Heart left ventricle (tissue), 16 donors: ENCODE measurements at regions not wholly inside any gene's neighbourhood (a gene's known extent, or its start where the extent isn't known, plus 50 kb on each side); places are given as distances from the start of the nearest gene placed in this dataset.
A peak's percentile ranks its signal among the peaks of the same experiment; 100 is the strongest.
"Not testable (repeated sequence)": the region's sequence is repeated elsewhere in the genome, so short reads cannot be mapped to it uniquely, and the experiment has no call there.

ENCODE experiments used
- ATAC-seq, 4 donors: fragments of 200-7000 bp; cut with Tn5 transposase; one replicate each; pipeline ENCODE4 v1.9.1; 2020 to 2022; ENCODE audit warnings: moderate library complexity in 4 of 4, mild to moderate bottlenecking in 3 of 4, moderate number of reproducible peaks in 1 of 4
- DNase-seq, 5 donors: peaks; one replicate each; pipeline ENCODE4 v3.0.0-alpha.2; 2020
- H3K27ac ChIP-seq, 12 donors: fragments of 200-600 bp; sonication (generic) in 4 of 12; one replicate each; pipeline versions ENCODE4 v1.5.0 to v1.8.0; 2016 to 2022; ENCODE audit warnings: mild to moderate bottlenecking in 2 of 12
- H3K27me3 ChIP-seq, 9 donors: fragments of 200-600 bp; sonication (generic) in 2 of 9; one replicate each; pipeline versions ENCODE4 v1.5.1 to v1.8.0; 2016 to 2022; ENCODE audit warnings: mild to moderate bottlenecking in 3 of 9
- H3K36me3 ChIP-seq, 9 donors: fragments of 200-600 bp; sonication (generic) in 2 of 9; one replicate each; pipeline versions ENCODE4 v1.5.0 to v1.8.0; 2018 to 2022; ENCODE audit warnings: mild to moderate bottlenecking in 2 of 9
- H3K4me1 ChIP-seq, 12 donors: fragments of 200-600 bp; sonication (generic) in 4 of 12; one replicate each; pipeline versions ENCODE4 v1.5.0 to v1.8.0; 2016 to 2022; ENCODE audit warnings: mild to moderate bottlenecking in 3 of 12
- H3K4me3 ChIP-seq, 12 donors: fragments of 200-600 bp; sonication (generic) in 4 of 12; one replicate each; pipeline versions ENCODE4 v1.5.0 to v1.8.0; 2017 to 2022; ENCODE audit warnings: mild to moderate bottlenecking in 9 of 12, moderate library complexity in 4 of 12
- H3K9me3 ChIP-seq, 12 donors: fragments of 200-600 bp; sonication (generic) in 4 of 12; one replicate each; pipeline versions ENCODE4 v1.5.0 to v1.8.0; 2016 to 2022; ENCODE audit warnings: mild to moderate bottlenecking in 1 of 12
- WGBS, 4 donors: extraction: QIAGEN DNeasy Blood & Tissue Kit in 2 of 4; methylation state at CpG; one replicate each; pipeline versions ENCODE4 v1.1.5 to v1.1.7; 2013 to 2018; 5-methylcytosine and 5-hydroxymethylcytosine counted together
- intact Hi-C, 10 donors: fragments of 100-400 bp; cut with DNase I; formaldehyde crosslinking; loops; one replicate each; pipeline versions ENCODE4 v1.11.1 to v1.14.2; 2022
- donor health status: ischemic (EF 13 %, LVEDD 7.1; RV severe dilation, severe dysfunction).
- donor health status: healthy with polysubstance abuse.
- donor health status: DM: no; HTN: yes; CAD: no.
- donor health status: DM: no; HTN: no; CAD: no.
- donor health status: ischemic (EF 25% LVEDD 6.9; RV normal size, moderate dysfunction).
- donor health status: ischemic (EF 25% LVEDD 5.7; RV mildly dilated, moderate dysfunction).
- donor health status: healthy.
- donor health status: DM: yes; HTN: yes; CAD: no.
- donor health status: ischemic (EF 35%, LVEDD 5.7; RV mildly dilated, moderate dysfunction).
- donor health status: nonischemic (EF 11% LVEDD 7.7; RV severe dilation, severe dysfunction).
- donor health status: DM: yes; HTN: yes; CAD: no.
- donor health status: PGD.
- donor health status: ischemic (EF 29% LVEDD 5.4; RV normal size, mild dysfunction).
- donor health status: nonischemic (EF 23%, LVEDD 6.1; RV moderate dilation, normal function).

GRCh38 chr2:111424176-111424575, 303.5 kb downstream of the BCL2L11 start:
- peaks cover 0 to 18% (median 0%) of the 10 kb centered on the region in 12 donors for H3K4me1 ChIP-seq
- ATAC-seq, H3K4me3 ChIP-seq, intact Hi-C loops, H3K9me3 ChIP-seq, H3K27me3 ChIP-seq, H3K27ac ChIP-seq, H3K36me3 ChIP-seq, DNase-seq: not testable (repeated sequence)
- 83 to 87% (median 86%) methylated on average over 3 to 4 of the region's 6 CpGs; no CpG with 5 or more reads in 1 of the 4 donors for WGBS, 4 donors

DNA sequence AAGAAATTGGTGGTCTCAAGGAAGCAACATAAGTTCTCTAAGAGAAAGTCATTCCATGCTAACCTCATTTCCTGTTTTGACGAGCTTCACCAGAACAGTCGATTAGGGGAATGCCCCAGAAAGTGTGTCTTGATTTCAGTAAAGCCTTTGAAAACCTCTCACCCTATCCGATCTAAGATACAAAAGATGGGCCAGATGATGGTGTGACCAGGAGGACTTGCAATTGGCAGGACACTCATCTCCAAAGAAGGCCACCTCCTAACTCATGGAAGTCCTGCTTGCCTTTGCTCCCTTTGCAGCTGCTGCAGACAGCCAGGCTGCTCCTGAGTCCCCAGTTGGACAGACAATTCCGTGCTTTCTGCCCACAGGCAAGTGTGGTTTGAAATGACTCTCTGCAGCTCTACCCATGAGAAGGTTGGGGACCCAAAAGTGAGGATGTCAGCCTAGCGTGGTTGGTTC, 304.2 kb downstream of the BCL2L11 start:
- H3K36me3 ChIP-seq, H3K9me3 ChIP-seq, H3K4me3 ChIP-seq, ATAC-seq, H3K27me3 ChIP-seq, intact Hi-C loops, DNase-seq: not testable (repeated sequence)
- 80 to 81% methylated on average over 4 of the region's 5 CpGs; no CpG with 5 or more reads in 2 of the 4 donors for WGBS, 4 donors
- Histone ChIP-seq H3K4me1 (peaks cover 0 to 18% (median 0%) of the 10 kb centered on the region in 12 donors), H3K27ac (peak overlapping the region in 1 of 12 donors; percentile 20)

DNA sequence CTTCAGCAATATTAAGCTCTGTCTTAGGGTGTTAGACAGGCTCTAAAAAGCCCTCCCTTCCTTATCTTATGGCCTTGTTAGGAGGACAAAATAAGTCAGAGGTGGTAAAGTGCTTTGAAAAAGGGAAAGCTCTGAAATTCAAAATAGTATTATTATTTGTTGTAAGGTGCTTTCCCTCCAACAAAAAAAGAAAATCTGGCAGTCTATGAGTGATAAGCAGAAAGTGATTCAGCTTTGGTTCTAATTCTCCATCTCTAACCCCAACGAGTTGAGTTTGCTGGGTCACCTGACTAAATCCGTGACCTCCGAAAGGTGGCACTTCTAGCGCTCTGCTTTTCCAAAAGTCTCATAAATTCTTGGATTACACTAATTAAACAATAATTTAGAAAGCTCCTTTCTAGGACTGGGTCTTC, 305.1 kb downstream of the BCL2L11 start:
- H3K27ac ChIP-seq, intact Hi-C loops, ATAC-seq, DNase-seq, H3K9me3 ChIP-seq, H3K36me3 ChIP-seq, H3K4me3 ChIP-seq, H3K27me3 ChIP-seq: not testable (repeated sequence)
- peaks cover 0 to 15% (median 0%) of the 10 kb centered on the region in 12 donors for H3K4me1 ChIP-seq
- 93 to 95% (median 94%) methylated on average over 4 of the region's 4 CpGs for WGBS, 4 donors

DNA sequence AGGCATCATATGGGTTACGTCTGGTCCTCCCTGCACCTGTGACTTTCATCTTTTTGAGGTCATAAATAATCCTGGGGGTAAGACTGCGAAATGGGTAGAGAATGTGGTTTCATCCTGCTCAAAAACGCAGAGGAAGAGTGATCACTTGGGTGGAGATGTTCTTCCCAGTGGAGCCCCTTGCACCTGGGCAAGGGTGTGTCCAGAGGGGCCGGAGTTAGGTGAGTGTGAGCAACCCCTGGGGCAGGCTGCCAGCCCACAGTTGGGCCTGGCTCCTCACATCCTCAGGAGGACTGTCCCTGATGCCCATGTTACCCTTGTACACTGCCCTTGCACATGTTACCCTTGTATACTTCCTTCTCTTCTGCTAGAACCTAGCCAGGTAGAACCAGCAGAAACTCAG, 306.6 kb downstream of the BCL2L11 start:
- H3K27ac ChIP-seq, H3K36me3 ChIP-seq, ATAC-seq, H3K9me3 ChIP-seq, intact Hi-C loops, DNase-seq, H3K27me3 ChIP-seq, H3K4me3 ChIP-seq: not testable (repeated sequence)
- peaks cover 0 to 17% (median 0%) of the 10 kb centered on the region in 12 donors for H3K4me1 ChIP-seq
- WGBS, 4 donors, result 84 to 97% (median 95%) methylated on average over 3 to 4 of the region's 4 CpGs

- H3K9me3 ChIP-seq, H3K36me3 ChIP-seq, ATAC-seq, H3K27me3 ChIP-seq, H3K4me3 ChIP-seq, H3K27ac ChIP-seq, intact Hi-C loops, DNase-seq: not testable (repeated sequence)
- WGBS, 4 donors, result 83 to 88% (median 85%) methylated on average over 4 to 6 of the region's 6 CpGs
- peaks cover 0 to 21% (median 0%) of the 10 kb centered on the region in 12 donors for H3K4me1 ChIP-seq
Measured at GRCh38 chr2:111428915-111429314, 308.2 kb downstream of the BCL2L11 start.

DNA sequence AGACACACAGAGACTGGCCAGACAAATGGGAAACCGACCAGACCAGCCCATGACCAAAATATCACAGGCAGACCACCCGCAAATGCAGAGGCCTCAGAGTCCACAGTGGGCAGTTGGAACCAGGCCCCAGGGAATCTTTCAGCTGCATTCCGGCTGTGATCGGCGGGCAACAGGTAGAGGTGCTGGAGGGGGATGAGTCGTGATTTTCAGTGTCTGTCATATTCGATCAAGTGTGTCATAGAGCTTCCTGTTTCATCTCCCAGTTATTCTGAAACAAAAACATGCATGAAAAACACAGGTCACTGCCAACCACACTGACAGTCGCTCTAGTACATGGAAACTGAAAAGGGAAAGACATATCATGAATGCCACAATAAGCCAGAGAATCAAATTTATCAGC, 308.6 kb downstream of the BCL2L11 start:
- H3K27me3 ChIP-seq, H3K27ac ChIP-seq, H3K4me3 ChIP-seq, DNase-seq, H3K36me3 ChIP-seq, intact Hi-C loops, H3K9me3 ChIP-seq, ATAC-seq: not testable (repeated sequence)
- peaks cover 0 to 21% (median 0%) of the 10 kb centered on the region in 12 donors for H3K4me1 ChIP-seq
- WGBS, 4 donors, result 82 to 96% (median 84%) methylated on average over 5 to 8 of the region's 8 CpGs

DNA sequence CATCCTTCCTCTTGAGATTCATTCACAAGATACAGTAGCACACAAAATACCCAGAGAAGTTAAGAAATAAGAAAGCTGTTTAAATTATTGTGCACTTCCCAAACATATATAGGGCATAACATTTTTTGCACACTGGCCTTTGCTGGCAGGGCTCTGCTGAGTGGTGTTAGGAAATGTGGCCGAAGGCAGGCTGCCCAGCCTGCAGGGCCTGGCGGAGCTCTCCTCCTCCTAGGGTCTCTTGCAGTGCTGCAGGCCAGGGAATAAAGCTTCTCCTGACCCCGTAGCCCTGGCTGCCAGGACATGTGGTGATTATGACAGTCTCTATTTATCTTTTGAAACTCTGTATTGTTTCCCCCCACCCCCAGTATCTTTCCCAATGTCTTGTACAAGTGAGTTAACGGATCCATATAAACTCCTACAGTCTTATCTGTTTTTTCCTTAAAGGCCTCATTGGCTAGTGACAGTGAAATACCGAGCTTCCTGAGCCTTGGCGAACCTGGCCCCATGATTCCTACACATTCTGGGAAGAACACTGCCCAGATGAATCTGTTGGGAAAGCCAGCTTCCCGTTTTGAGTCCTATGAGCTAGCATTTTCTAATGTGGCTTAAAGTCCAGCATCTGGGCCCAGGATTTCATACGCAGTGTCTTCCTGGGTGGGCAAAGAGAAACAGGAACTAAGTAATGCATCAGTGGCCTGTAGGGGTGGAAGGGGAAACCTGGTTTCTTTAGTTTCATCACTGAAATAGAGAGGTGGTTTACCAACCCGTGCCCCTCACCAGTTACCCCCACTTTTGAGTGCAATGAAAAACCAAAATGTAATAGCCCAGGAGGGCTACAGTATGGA, 310.3 kb downstream of the BCL2L11 start:
- peak in 3 of 4 donors; percentile 35 to 65 (median 50) for ATAC-seq
- WGBS, 4 donors, result 67 to 94% (median 86%) methylated on average over 4 to 6 of the region's 9 CpGs
- H3K27me3 ChIP-seq, H3K9me3 ChIP-seq, DNase-seq, intact Hi-C loops, H3K36me3 ChIP-seq, H3K4me3 ChIP-seq, H3K4me1 ChIP-seq: not testable (repeated sequence)
- peak overlapping the region in 1 of 12 donors; percentile 49 for H3K27ac ChIP-seq

DNA sequence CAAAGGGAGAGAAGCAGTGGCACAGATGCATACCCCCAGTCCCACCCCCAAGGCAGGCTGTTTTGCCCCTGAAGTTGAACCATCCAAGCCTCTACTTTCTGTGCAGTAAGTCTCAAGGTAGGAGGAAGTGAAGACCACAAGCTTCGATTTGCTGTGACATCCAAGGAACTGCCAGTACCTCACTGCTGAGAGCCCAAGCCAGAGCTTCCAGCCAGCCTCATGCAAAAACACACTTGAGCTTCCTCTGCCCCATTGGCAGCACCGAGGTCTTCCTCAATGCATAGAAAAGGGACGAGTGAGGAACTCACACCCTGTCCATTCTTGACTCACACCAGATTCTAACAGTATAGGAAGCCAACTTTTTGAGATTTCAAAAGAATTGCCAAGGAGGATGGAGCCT, 311.7 kb downstream of the BCL2L11 start:
- H3K27ac ChIP-seq, DNase-seq, H3K9me3 ChIP-seq, H3K27me3 ChIP-seq, intact Hi-C loops, H3K4me1 ChIP-seq, ATAC-seq, H3K36me3 ChIP-seq, H3K4me3 ChIP-seq: not testable (repeated sequence)
- 59 to 100% (median 71%) methylated on average over 2 to 3 of the region's 3 CpGs for WGBS, 4 donors

DNA sequence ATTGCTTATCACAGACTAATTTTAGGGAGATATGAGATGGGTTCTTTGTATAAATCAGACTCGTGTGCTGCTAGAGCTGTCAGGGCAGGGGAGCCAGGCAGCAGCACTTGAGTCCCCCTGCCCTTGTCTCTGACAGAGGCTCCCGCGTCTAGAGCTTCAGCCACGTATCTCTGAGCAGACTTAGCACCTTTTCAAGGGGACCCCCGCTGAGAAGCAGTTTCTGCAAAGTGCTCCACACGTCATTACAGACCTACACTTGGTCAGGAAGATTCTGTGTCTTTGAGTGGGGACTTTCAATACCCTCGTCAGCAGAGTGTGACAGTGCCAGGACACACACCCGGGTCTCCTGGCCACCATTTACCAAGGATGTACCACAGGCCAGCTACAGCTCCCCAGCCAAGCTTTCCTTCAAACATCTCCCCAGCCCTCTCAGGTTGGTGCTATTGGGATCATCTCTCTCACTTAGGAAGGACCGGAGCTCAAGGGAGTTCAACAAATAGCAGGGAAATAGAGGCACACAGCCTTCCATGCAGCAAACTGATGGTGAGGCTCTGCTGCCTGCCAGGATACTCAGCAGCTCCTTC, 312.3 kb downstream of the BCL2L11 start:
- ATAC-seq, H3K9me3 ChIP-seq, H3K36me3 ChIP-seq, H3K27ac ChIP-seq, H3K4me1 ChIP-seq, intact Hi-C loops, H3K27me3 ChIP-seq, DNase-seq, H3K4me3 ChIP-seq: not testable (repeated sequence)
- WGBS, 4 donors, result 60 to 100% (median 89%) methylated on average over 2 to 3 of the region's 9 CpGs

GRCh38 chr2:111433892-111434607, 313.3 kb downstream of the BCL2L11 start:
- H3K4me3 ChIP-seq, H3K27ac ChIP-seq, ATAC-seq, H3K27me3 ChIP-seq, H3K9me3 ChIP-seq, H3K36me3 ChIP-seq, intact Hi-C loops, DNase-seq, H3K4me1 ChIP-seq: not testable (repeated sequence)
- WGBS, 4 donors, result 71 to 100% (median 84%) methylated on average over 1 to 5 of the region's 5 CpGs
